Hypothalamus (tissue), 51 donors: ENCODE measurements at regions not wholly inside any gene's neighbourhood (a gene's known extent, or its start where the extent isn't known, plus 50 kb on each side); places are given as distances from the start of the nearest gene placed in this dataset.
"Not testable (repeated sequence)": the region's sequence is repeated elsewhere in the genome, so short reads cannot be mapped to it uniquely, and the experiment has no call there.

ENCODE experiments used
- DNase-seq, 51 donors: peaks; one replicate each; lab custom pipeline; 2025; lab: John Stamatoyannopoulos, UW

- no peak for DNase-seq
Measured at GRCh38 chr4:114236171-114236769, 256.8 kb upstream of the ARSJ start.

- DNase-seq, result no peak
Measured at GRCh38 chr4:114237997-114238396, 258.6 kb upstream of the ARSJ start.

DNA sequence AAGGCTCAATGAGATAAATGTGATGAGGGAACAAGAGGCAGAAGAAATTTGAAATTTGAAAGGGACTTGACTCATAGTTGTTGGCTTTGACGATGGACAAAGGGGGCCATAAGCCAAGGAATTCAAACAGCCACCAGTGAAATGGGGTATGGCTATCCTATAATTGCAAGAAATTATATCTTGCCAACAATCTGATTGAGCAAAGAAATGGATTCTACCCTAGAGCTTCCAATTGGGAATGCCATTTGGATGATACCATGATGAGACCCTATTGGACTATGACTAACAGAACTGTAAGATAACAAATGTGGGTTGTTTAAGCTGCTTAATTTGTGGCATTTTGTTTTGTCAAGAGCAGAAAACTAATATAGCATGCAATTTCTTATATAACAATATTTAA, 270.1 kb upstream of the ARSJ start:
- DNase-seq, result no peak

- DNase-seq, result no peak
Measured at GRCh38 chr4:114249976-114250375, 270.5 kb upstream of the ARSJ start.

- DNase-seq, result no peak
Measured at GRCh38 chr4:114250439-114250891, 271.0 kb upstream of the ARSJ start.

- DNase-seq, result no peak
Measured at GRCh38 chr4:114251020-114251419, 271.6 kb upstream of the ARSJ start.

DNA sequence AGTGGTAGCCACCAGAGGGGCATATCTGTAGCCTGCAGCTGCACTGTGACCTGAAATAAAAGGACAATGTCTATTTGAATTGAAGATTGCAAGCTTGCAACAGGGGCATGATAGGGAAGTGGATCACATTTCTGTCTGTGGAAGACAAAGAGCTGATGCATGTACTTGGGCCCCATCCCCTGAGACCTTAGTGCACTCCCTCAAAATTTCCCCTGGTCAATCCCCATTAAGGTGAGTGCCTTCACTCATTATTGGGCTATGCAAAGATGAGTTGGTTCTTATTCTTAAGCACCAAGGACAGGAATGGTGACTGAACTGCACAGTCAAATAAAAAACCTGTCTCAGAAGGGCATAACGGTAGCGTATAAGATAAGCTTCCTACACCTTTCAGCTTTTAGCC, 273.1 kb upstream of the ARSJ start:
- no peak for DNase-seq

DNA sequence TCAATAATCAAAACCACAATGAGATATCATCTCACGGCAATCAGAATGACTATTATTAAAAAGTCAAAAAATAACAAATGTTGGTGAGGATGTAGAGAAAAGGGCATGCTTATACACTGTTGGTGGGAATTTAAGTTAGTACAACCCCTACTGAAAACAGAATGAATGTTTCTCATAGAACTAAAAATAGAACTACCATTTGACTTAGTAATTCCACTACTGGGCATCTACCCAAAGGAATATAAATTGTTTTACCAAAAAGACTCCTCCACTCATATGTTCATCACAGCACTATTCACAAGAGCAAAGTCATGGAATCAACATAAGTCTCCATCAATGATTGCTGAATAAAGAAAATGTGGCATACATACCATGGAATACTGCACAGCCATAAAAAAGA, 278.1 kb upstream of the ARSJ start:
- DNase-seq, result no peak

- not testable (repeated sequence) for DNase-seq
Measured at GRCh38 chr4:114262421-114262820, 283.0 kb upstream of the ARSJ start.

GRCh38 chr4:114263233-114263632, 283.8 kb upstream of the ARSJ start:
- no peak for DNase-seq

- no peak for DNase-seq
Measured at GRCh38 chr4:114264452-114264851, 285.0 kb upstream of the ARSJ start.

GRCh38 chr4:114264877-114265291, 285.4 kb upstream of the ARSJ start:
- DNase-seq, result no peak

- no peak for DNase-seq
Measured at GRCh38 chr4:114265342-114265741, 285.9 kb upstream of the ARSJ start.

GRCh38 chr4:114267976-114268375, 288.5 kb upstream of the ARSJ start:
- DNase-seq, result no peak

DNA sequence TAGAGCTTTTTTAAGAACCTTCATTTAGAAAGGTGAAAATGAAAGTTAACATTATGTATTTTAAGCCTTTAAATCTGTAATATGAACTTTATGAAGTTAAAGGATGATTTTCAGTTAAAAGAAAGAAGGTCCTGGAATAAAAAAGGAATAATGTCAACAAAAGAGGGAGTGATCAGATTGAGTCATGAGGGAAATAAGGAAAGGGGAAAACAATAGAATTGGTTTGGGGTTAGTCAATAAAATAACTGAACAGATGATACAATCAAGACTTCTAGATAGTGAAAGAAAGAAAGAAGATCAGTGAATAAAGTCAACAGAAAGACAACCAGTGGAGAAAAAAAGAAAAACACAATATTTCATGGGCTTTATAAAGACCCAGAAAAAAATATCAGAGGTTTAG, 291.6 kb upstream of the ARSJ start:
- no peak for DNase-seq

- DNase-seq, result no peak
Measured at GRCh38 chr4:114272226-114272625, 292.8 kb upstream of the ARSJ start.

GRCh38 chr4:114273238-114273637, 293.8 kb upstream of the ARSJ start:
- no peak for DNase-seq

DNA sequence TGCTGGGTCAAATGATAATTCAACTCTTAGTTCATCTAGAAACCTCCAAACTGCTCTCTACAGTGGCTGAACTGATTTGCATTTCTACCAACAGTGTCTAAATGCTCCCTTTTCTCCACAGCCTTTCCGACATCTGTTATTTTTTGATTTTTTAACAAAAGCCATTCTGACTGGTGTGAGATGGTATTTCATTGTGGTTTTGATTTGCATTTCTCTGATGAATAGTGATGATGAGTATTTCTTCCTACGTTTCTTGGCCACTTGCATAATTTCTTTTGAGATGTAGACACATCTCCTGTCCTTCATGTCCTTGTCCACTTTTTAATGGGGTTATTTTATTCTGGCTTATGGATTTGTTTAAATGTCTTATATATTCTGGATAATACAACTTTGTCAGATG, 298.2 kb upstream of the ARSJ start:
- DNase-seq, result no peak

GRCh38 chr4:114279066-114279465, 299.6 kb upstream of the ARSJ start:
- no peak for DNase-seq

DNA sequence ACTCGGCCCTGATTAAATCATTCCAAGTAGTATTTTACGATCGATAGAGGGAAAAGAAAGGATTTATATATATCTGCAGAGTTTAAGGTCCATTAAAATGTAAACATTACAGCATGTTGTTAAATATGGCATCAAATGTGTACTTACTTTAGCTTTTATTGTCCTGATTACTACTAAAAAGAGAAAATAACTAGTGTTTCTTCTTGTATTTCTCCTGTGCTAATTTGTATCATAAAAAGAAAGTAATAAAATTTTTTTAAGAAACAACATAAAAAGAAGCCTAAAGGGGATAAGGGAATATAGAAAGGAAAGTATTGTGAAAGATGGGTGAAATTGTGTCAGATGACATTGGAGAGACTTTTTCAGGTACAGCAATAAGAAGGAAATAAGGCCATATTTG, 300.3 kb upstream of the ARSJ start:
- no peak for DNase-seq

- DNase-seq, result no peak
Measured at GRCh38 chr4:114280645-114281044, 301.2 kb upstream of the ARSJ start.

DNA sequence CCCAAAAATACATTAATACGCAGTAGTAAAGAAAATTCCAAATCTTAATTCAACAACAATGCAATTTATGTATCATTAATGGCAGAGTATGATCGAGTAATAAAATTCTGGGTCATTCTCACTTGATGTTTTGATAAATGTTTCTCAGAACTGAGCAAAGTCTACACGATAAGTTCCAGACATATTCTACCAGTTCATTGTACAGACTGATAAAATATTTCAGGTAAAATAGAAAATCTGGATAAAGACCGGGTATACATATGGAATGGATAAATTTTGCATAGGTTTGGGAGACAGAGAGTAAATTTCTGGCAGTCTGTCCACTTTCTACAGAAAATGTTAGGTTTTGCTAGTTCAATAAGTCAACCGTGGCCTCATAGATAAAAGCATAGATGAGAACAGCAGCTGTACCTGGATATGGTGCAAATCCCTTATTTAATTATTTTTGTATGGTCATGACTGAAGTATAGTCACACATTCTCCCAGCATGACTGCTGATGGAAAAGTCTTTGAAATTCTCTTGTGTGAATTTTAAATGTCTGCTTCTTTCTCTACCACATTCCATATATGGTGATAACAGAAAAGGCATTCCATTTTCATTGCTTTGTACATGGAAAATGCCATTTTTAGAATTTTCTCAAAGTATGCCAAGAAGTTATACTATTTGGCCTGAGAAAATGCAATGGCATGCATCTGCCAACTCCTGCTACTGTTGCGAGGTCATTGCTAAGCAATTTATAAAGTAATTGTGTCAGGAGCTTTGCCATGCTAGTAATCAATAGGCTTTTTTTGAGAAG, 301.9 kb upstream of the ARSJ start:
- DNase-seq, result no peak
